ENCODE measurements at regions not wholly inside any gene's neighbourhood (a gene's known extent, or its start where the extent isn't known, plus 50 kb on each side); places are given as distances from the start of the nearest gene placed in this dataset.

DNA sequence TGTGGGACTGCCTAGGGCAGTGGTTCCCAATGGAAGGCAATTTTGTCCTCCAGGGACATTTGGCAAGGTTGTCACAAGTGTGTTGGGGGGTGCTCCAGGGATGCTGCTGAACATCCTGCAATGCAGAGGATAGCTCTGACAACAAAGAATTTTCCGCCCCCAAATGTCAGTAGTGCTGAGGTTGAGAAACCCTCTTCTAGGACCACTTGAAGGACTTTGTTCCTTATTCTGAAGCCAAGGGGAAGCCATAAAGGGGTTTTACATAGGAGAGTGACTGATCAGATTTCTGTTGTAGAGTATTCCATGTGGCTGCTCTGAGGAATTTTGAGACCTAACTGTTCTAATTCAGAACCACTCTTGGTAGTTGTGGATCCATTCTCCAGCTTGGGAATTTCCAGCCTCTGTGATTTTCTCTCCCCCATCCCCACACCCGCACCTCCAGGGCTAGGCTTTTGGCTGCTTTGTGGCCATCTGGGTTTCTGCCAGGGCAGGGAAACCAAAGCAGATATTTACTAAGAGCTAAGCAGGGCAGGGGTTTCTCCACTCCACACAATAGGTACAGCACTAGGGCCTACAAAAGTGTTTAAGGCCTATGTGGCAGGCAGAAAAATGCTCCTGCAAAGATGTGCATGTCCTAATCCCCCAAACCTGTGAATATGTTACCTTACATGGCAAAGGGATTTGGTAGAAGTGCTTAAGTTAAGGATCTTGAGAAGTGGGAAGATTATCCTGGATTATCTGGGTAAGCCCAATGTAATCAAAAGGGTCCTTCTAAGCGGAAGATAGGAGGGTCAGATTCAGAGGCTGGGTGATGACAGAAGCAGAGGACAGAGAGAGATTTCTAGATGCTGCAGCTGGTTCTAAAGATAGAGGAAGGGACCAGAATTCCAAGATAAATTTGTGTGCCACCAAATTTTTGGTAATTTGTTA, 135.4 kb downstream of the TMEM17 start:
- DNase-seq (ENCODE audit: low read depth, low spot score): no peak

- no peak for DNase-seq (ENCODE audit: low read depth, low spot score)
Observed at GRCh38 chr2:62369541-62370202, 136.3 kb downstream of the TMEM17 start.

DNA sequence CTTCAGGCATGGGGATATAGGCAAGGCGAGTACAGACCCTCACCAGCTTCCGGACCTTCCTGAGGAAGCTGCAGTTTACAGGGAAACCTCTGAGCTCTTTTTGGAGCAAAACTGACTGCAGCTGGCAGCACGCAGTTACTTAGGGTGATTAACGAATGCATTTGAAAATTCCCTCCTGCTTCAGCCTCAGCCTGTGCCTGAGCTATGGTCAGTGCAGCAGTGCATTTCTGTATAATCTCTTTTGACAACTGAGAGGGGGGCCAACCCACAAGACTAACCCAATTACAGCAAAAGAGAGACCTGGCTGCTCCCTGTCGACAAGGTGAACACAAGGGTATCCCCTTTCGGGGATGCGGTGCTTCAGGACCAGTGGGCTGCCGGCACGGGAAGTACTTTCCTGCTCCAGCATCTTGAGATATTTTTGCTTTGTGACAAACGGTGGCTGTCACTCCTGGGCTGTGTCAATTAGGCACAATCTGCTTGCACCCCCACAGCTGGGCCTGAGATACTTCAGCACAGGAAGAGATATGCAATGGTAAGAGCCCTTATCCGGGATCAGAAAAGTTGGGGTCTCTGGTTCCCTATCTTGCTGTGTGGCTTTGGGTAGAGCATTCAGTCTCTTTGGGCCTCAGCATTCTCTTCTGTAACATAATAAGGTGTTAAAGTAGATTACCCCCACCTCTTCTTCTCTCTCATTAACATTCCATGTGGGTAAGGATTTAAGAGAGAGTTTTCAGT, 141.0 kb downstream of the TMEM17 start:
- no peak for DNase-seq (ENCODE audit: low read depth, low spot score)

GRCh38 chr2:62363166-62363565, 142.8 kb downstream of the TMEM17 start:
- DNase-seq (ENCODE audit: low read depth, low spot score): no peak

DNA sequence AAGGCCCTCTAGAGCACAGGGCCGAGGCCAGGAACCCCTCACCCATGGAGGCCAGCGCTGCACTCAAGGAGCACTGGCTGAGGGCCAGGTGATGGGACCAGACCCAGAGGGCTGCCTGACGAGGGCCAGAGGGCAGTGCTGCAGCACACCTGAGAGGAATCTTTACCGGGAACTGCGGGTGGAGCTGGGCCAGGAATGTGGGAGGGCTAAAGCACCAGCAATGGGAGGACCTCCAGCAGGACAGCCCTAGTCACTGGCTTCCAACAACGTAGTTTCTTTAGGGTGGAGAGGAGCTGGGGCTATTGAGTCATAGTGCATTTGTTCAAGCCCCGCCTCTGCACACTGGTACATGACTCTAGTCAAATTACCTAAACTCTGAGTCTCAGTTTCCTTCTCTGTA, 143.4 kb downstream of the TMEM17 start:
- no peak for DNase-seq (ENCODE audit: low read depth, low spot score)

DNA sequence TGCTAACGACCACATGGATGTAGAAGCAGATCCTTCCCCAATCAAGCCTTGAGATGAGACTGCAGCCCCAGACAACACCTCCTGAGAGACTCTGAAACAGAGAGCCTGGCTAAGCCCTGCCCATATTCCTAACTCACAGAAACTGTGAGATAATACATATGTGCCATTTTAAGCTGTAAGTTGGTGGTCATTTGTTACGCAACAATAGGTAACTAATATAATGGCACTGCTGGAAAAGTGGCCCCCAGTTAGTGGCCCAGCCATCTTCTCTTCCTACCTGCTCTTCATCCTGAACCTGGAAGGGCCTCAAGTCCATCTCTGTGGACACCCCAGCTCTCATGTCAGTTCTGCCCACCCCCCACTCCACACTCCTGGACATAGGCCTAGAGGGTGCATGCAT, 144.0 kb downstream of the TMEM17 start:
- no peak for DNase-seq (ENCODE audit: low read depth, low spot score)

DNA sequence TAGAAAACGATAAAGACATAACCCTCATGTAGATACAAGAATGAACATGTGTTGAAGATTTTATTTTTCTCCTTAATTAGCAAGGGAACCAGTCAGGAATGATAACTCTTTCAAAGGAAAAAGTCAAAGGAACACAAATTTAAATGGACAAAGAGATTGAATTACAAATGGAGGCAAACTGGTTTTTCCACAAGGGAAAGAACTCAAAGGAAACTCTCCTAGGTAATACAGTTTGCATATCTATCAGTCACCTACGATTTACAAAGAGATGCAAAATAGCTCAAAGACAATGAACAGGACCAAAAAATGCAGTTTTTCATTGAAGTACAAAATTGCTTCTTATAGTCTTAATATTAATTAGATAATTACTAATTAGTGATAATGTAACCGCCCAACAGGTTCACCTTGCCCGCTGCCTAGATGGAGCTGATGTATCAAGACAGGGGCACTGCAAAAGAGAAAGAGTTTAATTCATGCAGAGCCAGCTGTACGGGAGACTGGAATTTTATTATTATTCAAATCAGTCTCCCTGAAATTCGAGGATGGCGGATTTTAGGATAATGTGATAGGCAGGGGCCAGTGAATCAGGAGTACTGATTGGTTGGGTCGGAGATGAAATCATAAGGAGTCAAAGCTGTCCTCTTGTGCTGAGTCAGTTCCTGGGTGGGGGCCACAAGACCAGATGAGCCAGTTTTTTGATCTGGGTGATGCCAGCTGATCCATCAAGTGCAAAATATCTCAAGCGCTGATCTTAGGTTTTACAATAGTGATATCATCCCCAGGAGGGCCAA, 151.0 kb downstream of the TMEM17 start:
- DNase-seq (ENCODE audit: low read depth, low spot score): no peak

GRCh38 chr2:62352031-62352430, 154.0 kb downstream of the TMEM17 start:
- no peak for DNase-seq (ENCODE audit: low read depth, low spot score)

GRCh38 chr2:62349788-62350187, 153.9 kb downstream of the B3GNT2 start:
- no peak for DNase-seq (ENCODE audit: low read depth, low spot score)

DNA sequence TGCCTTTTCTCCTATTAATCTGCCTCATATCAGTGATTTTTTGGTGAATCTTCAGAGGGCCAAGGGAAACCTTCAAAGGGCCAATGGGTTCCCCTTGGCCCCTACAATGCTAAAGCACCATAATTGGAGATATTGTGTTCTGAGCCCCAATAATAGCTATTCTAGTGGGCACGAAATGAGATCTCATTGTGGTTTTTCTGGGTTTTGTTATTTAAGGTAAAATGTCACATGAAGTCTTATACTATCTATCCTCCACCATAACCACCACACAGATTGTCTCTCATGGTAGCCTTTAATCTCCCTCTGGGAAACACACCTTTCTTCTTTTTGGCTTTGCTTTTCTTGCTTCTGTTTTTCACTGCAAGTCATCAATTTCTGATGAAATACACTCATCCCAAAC, 152.8 kb downstream of the B3GNT2 start:
- no peak for DNase-seq (ENCODE audit: low read depth, low spot score)

DNA sequence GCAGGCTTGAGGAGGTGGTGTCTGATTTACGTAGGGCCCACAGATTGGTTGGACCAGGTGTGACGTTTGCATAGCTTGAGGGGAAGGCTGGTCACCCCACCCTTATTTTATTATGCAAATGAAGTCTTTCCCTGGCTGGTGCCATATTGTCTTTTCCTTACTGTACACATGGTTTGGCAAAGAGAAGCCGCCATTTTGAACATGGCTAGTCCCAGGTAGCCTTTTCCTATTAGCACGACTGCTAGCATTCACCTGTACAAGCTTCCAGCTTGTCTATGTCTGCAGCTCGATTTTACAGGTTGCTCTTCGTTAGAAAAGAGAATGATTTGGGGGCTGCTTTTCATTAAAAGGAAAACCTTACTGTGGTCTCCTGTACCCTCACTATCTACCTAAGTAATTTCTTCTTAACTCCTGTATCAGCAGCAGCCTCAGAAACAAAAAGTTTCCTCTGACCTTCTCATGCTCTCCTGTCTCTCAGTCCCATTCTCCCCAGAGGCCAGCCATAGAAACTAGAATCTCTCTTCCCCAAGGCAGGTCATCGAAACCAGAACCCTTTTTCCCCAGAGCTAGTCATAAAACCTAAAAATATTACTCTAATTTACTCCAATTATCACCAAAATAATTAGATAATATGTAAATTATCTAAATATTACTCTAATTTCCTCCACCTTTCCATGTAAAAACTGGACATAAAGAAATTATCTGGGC, 151.8 kb downstream of the B3GNT2 start:
- no peak for DNase-seq (ENCODE audit: low read depth, low spot score)

DNA sequence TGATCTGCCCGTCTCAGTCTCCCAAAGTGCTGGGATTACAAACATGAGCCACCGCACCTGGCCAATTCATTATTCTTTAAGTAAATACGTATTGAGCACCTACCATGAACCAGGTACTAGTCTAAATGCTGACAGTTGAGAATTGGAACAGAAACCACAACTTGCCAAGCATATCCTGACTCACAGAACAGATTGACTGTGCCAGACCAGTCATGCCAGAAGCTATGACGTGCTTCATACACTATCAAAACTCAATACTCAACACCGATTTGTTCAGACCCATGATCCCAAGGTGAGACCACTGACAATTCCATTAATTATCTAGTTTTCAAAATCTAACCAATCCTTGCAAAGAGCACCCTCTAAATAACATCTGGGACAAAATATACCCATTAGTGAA, 148.6 kb downstream of the B3GNT2 start:
- DNase-seq (ENCODE audit: low read depth, low spot score): peak; percentile 28

- no peak for DNase-seq (ENCODE audit: low read depth, low spot score)
Observed at GRCh38 chr2:62343636-62344337, 147.9 kb downstream of the B3GNT2 start.

DNA sequence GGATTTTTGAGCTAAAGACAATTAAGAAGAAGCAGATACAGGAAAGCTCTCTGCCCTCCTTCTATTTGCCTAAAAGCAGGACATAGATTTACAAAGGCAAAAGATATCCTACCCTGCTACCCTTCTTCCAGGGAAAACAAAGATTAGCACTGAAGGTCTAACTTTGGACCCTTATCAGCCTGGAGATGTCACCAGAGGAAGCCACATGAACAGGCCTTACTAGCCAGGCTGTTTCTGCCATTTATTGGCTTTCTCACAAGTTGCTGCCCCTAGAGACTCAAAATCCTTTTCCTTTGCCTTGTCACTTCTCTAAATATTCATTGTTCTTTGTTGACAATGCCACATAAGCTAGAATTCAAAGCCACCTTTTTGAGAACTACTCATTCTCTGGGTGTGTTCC, 147.3 kb downstream of the B3GNT2 start:
- DNase-seq (ENCODE audit: low read depth, low spot score): no peak

DNA sequence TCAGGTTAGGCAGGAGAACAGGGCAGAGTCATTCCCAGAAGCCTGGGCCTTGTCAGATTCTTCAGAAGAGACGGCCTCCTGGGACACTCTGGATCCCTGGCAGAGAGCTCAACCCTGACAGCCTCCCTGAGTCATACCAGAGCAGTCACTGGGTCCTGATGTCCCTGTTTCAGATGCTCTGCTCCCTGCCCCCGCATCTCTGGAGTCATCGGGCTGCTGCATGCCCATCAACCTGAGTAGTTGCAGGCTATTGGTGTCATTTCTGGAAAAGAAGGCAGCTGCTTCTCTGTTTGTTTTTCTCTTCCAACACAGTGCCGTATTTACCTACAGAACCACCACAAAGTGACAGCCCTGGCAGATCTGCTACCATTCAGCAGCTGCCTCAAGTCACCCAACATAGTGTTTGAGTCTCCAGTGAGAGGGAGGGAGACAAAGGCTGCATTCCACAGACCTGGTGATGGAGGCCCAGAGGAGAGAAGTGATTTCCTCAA, 145.1 kb downstream of the B3GNT2 start:
- peak; percentile 32 for DNase-seq (ENCODE audit: low read depth, low spot score)

- no peak for DNase-seq (ENCODE audit: low read depth, low spot score)
Observed at GRCh38 chr2:62339837-62340236, 143.9 kb downstream of the B3GNT2 start.

- no peak for DNase-seq (ENCODE audit: low read depth, low spot score)
Observed at GRCh38 chr2:62339413-62339812, 143.5 kb downstream of the B3GNT2 start.

DNA sequence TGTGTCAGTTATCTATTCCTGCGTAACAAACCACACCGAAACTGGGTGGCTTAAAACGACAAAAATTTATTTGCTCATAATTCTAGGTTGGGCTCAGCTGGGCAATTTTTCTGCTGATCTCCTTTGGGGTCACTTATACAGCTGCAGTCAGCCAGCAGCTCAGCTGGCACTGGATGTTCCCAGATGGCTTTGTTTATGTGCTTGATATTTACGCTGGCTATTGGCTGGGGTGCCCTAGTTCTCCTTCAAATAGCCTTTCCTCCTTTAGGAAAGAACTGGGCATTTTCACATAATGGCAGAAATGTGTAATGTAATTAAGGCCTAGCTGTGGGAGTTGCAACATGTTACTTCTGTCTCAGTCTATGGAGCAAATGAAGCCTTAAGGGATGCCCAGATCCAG, 142.2 kb downstream of the B3GNT2 start:
- no peak for DNase-seq (ENCODE audit: low read depth, low spot score)

- DNase-seq (ENCODE audit: low read depth, low spot score): no peak
Observed at GRCh38 chr2:62337403-62337802, 141.5 kb downstream of the B3GNT2 start.

- no peak for DNase-seq (ENCODE audit: low read depth, low spot score)
Observed at GRCh38 chr2:62335612-62336011, 139.7 kb downstream of the B3GNT2 start.
